GM12875 (cell line): ENCODE measurements at regions not wholly inside any gene's neighbourhood (a gene's known extent, or its start where the extent isn't known, plus 50 kb on each side); places are given as distances from the start of the nearest gene placed in this dataset.
"Not testable (repeated sequence)": the region's sequence is repeated elsewhere in the genome, so short reads cannot be mapped to it uniquely, and the experiment has no call there.

Experiments used
- H3K4me3 ChIP-seq: one replicate; pipeline ENCODE4 v1.5.1; 2011; ENCODE audit warnings: low read depth, low read length, control low read depth
- CTCF ChIP-seq: IDR thresholded peaks from 2 replicates; pipeline ENCODE4 v1.5.1; 2011; ENCODE audit warnings: low read depth, mild to moderate bottlenecking, control low read depth, inconsistent platforms, low read length, moderate library complexity, borderline replicate concordance; ENCODE audit not compliant: insufficient read depth

DNA sequence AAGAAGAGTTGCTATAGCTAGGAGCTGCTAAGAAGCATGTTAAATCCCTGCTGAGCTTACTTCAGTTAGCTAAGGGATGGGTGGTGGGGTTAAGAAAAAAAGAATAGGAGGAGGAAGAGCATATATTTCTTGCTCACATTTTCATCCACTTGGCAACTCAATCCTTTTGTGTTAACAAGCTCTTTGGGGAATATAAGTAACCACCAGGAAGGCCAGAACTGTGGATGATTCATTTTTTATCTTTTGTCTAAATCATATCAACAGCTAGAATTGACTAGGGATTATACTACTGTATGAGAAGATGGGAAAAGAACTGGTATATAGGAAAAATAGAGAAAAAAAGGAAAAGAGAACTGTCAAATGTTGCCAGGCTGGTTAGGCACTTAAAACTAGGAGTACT, 555.3 kb upstream of the ARRDC3 start:
- no peak overlapping the region for H3K4me3 ChIP-seq
- TF ChIP-seq CTCF = no peak

DNA sequence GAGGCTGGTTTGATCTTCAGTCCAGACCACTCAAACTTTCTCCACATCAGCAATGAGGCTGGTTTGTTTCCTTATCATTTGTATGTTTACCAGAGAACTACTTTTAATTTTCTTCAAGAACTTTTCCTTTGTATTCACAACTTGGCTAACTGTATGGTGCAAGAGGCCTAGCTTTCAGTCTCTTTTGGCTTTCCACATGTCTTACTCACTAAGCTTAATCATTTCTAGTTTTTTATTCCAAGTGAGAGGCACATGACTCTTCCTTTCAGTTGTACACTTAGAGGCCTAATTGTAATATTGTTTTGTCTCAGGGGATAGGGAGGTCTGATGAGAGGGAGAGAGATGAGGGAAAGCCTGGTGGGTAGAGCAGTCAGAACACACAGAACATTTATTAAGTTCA, 554.0 kb upstream of the ARRDC3 start:
- H3K4me3 ChIP-seq = no peak overlapping the region
- TF ChIP-seq CTCF = no peak

- H3K4me3 ChIP-seq = no peak overlapping the region
- 0 out of 2 replicates have a peak, but pooled peaks have one; percentile 0 for TF ChIP-seq CTCF
Measured at GRCh38 chr5:91929522-91929817, 546.4 kb upstream of the ARRDC3 start.

GRCh38 chr5:91928754-91929521, 545.8 kb upstream of the ARRDC3 start:
- H3K4me3 ChIP-seq = no peak overlapping the region
- 0 out of 2 replicates have a peak, but pooled peaks have one; percentile 4 for TF ChIP-seq CTCF

GRCh38 chr5:91927439-91927838, 544.3 kb upstream of the ARRDC3 start:
- no peak for TF ChIP-seq CTCF
- H3K4me3 ChIP-seq = no peak overlapping the region

GRCh38 chr5:91925249-91925648, 542.1 kb upstream of the ARRDC3 start:
- H3K4me3 ChIP-seq = no peak overlapping the region
- no peak for TF ChIP-seq CTCF

DNA sequence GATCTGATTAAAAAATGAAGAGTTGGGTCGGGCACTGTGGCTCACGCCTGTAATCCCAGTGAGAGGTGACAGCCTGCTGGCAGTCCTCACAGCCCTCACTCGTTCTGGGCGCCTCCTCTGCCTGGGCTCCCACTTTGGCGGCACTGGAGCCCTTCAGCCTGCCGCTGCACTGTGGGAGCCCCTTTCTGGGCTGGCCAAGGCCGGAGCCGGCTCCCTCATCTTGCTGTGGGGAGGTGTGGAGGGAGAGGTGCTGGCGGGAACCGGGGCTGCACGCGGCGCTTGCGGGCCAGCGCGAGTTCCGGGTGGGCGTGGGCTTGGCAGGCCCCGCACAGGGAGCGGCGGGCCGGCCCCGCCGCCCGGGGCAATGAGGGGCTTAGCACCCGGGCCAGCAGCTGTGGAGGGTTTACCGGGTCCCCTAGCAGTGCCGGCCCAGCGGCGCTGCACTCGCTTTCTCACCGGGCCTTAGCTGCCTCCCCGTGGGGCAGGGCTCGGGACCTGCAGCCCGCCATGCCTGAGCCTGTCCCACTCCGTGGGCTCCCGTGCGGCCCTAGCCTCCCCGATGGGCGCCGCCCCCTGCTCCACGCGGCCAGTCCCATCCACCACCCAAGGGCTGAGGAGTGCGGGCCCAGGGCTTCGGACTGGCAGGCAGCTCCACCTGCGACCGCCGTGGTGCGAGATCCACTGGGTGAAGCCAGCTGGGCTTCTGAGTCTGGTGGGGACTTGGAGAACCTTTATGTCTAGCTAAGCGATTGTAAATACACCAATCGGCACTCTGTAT, 534.1 kb upstream of the ARRDC3 start:
- not testable (repeated sequence) for H3K4me3 ChIP-seq
